CMK (cell line): ENCODE measurements at regions not wholly inside any gene's neighbourhood (a gene's known extent, or its start where the extent isn't known, plus 50 kb on each side); places are given as distances from the start of the nearest gene placed in this dataset.

Experiments used
- DNase-seq: peaks from one replicate; pipeline ENCODE4 v3.0.0-alpha.2; 2010; ENCODE audit warnings: low read depth

DNA sequence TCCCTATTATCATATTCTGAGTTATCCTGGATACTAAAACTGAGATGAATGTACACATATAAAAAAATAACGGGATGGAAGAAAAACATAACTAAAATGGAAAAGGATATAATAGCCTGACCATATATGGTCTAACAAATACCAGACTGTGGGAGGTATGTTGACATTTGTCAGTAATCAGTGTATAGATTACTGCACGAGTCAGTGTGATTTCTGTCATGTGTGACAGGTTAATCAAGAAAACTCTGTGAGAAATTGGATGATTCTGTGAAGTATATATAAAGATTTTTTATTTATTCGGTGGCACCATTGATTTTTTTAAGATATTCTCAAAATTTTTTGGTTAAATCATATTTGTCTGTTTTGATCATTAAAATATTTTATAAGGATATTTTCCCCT is 547.3 kb upstream of the B3GALT2 start:
- no peak for DNase-seq

- no peak for DNase-seq
Observed at GRCh38 chr1:193730017-193730416, 543.6 kb upstream of the B3GALT2 start.

DNA sequence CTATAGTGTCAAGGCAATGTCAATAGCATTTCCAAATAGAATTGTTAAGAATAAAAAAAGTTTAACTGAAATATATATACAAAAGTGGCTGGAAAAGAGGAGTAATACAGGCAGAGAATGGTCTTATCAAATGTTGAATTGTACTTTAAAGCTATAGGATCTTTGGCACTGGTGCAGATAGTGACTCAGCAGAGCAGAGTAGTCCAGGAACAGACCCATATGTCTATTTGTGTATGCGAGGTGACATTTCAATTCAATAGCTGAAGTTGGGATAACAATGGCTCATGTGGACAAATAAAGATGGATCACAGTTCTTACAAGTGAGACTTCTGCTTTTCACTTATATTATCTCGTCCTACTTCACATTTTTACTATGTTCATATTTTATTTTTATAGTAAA is 543.0 kb upstream of the B3GALT2 start:
- no peak for DNase-seq

GRCh38 chr1:193727850-193728249 is 541.4 kb upstream of the B3GALT2 start:
- no peak for DNase-seq

DNA sequence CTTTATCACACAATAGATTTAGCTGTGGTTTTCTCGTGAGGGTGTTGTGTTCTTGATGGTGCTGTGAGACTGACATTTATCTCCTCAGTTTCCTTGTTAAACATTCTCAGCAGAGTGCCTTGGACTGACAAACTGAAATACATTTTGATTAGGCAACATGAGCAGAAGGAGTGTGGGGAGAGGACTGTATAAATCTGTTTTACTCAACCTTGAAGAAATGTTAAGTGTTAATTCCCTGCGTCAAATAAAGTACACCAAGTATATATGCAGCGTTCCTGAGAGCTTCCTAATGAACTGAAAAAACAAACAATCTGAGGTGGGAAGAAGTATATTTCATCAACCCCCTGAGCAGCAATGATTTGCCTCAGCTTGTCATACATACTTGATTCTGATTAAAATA is 540.3 kb upstream of the B3GALT2 start:
- no peak for DNase-seq

DNA sequence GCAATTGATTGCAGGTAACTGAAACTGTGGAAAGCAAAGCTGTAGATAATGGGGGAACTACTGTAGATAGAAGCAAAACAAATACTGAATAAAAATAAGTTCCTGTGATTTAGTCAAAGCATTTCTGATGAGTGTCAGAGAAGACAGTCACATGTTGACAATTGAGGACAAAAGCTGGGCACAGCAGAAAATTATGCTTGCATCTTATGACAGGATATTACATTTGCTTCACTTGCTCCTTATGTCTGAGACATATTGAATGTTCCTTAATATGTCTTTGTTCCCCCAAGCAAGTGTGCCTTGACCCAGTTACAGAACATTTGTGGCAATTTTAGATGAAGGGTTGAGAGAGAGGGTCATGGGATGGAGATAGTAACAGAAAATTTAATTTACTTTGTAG is 526.0 kb upstream of the B3GALT2 start:
- DNase-seq: no peak

GRCh38 chr1:193709607-193710006 is 523.2 kb upstream of the B3GALT2 start:
- no peak for DNase-seq

GRCh38 chr1:193707271-193708021 is 521.0 kb upstream of the B3GALT2 start:
- DNase-seq: no peak

DNA sequence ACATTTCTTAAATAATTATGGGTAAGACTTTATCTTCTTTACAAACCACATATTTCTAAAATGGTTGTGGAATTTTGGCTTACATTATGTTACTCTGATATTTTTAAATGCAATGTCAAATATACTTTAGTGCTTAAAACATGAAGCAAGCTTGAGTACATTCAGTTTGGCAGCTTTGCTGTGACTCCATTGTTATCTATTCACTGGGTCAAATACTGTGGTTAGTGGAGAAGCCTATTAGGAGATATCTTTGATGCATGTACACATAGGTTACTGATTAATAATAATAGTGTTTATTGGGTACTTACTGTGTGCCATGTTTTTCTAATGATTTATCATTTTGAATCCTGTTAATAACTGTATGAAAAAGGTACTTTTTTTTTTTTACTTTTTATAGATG is 520.4 kb upstream of the B3GALT2 start:
- no peak for DNase-seq

GRCh38 chr1:193705554-193705981 is 519.2 kb upstream of the B3GALT2 start:
- DNase-seq: no peak

GRCh38 chr1:193703655-193704054 is 517.2 kb upstream of the B3GALT2 start:
- DNase-seq: no peak

GRCh38 chr1:193703121-193703520 is 516.7 kb upstream of the B3GALT2 start:
- no peak for DNase-seq

DNA sequence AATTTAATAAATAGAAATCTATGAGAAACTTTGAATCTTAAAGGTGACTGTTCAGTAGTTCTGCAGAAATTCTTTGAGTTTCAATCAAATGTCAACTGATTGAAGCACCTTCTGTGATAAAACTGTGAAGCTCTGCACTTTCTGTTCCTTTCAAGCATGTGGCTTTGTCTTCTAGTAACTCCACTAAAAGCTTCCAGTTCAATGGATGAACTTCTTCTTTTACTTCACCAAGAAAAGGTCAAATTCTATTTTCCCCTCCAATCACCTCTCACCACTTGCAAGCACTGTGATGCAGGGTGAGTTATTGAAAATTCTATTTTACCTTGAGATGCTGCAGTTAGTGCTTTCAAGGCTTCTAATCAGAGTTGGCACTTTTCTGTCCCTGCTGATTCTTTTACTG is 515.3 kb upstream of the B3GALT2 start:
- no peak for DNase-seq

- no peak for DNase-seq
Observed at GRCh38 chr1:193700710-193701355, 514.4 kb upstream of the B3GALT2 start.

DNA sequence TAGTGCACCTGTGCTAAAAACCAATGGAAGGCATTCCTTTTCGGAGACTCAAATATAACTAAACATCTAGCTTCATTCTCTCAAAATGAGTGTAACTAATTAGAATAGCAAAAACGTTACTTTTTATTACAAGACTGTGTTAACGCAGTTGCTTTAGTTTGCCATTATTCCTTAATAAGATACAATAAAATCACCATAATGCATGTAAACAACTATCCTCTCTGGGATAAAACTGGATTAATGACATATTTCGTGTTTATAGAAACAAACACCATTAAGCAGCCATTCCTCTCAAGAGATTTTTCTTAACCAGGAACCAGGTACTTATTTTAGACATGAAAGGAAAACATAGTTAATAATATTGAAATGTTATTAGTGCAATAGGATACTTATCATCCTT is 512.8 kb upstream of the B3GALT2 start:
- DNase-seq: no peak

DNA sequence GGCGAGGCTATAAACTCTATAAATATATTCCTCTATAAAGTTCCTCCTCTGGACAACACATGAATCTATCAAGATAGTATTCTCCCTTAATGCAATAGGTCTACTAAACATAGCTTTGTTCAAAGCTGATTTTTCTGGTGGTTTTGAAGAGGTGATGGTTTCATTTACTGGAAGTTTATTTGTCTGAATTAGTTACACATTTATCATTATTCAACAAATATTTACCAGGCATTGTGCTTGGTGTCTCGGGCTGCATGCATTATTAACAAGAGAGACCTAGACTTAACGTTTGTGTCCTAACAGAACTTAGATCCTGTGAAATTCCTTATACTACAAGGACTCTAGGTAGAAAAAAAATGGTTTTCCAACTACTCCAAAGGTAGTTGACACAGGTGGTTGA is 511.4 kb upstream of the B3GALT2 start:
- no peak for DNase-seq

DNA sequence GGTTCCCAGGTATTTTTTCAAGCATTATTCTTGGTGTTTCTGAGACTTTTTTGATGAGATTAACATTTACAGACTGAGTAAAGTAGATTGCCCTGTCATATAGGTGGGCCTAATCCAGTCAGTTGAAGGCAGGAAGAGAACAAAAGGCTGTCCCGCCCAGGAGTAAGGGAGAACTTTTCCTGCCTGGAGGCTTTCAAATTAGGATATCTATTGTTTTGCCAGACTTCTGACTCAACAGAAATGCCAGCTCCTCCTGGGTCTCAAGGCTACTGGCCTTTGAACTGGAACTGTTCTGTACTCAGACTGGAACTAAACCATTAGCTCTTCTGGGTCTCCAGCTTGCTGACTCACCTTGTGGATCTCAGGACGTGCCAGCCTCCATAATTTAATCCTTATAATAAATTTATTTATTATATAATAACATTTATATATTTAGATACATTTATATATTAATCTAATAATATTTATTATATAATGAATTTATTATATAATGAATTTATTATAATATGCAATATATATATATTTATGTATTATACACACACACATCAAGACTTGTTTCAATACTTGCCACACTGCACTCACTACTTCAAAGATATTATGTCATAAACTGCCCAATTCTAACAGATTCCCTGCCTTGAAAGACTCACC is 510.8 kb upstream of the B3GALT2 start:
- DNase-seq: no peak

DNA sequence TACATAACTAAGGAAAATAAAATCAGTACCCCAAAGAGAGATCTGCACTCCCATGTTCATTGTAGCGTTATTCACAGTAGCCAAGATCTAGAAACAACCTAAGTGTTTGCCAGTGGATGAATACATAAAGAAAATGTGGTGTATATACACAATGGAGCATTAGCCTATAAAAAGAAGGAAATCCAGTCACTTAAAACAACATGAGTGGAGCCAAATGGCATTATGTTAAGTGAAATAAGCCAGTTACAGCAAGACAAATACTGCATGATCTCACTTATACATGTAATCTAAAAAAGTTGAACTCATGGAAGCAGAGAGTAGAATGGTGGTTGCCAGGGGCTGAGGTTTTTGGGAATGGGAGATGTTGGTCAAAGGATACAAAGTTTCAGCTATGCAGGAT is 508.3 kb upstream of the B3GALT2 start:
- no peak for DNase-seq

- DNase-seq: peak; percentile 32
Observed at GRCh38 chr1:193685986-193686385, 499.6 kb upstream of the B3GALT2 start.

DNA sequence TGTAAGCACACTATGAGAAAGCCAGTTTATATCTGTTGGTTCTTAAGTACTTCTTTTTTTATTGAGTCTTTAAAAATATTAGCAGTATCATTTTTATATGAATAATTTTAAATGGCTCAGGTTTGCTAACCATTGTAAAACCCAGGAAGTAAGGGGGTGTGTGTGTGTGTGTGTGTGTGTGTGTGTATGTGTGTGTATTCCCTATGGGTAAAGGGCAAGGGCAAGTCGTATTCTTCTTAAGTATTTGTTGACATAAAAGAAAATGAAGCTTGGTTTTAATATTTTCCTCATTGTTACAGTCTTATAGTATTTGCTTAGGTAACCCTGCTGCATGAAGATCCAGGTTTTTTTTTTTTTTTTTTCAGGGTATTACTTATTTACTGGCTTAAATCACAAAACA is 495.0 kb upstream of the B3GALT2 start:
- no peak for DNase-seq

GRCh38 chr1:193680924-193681316 is 494.5 kb upstream of the B3GALT2 start:
- DNase-seq: no peak

- DNase-seq: no peak
Observed at GRCh38 chr1:193680247-193680923, 494.0 kb upstream of the B3GALT2 start.

DNA sequence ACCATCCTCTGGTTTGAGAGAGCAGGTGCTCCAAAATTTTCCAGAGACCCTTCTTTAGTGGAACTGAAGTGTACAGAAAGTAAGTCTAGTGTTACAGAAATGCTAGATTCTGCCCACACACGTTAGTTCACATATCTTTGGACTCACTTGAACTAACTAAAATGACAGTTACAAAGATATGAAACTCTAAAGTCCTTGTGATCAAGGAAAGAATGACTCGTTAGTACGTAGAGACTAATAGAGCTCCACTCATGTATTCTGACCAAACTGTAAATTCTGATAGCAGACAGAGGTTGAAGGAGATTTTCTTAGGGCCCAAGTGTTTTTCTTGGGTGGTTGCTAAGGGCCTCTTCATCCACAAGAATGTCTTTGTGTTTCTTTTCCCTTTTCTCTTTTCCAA is 491.5 kb upstream of the B3GALT2 start:
- no peak for DNase-seq
